Activated CD4-positive, alpha-beta T cell treated with anti-CD3 and anti-CD28 coated beads, Interleukin-2, amount 10 ng/mL, durations not matched to agents 24 days and 14 days (primary cell): ENCODE measurements at regions not wholly inside any gene's neighbourhood (a gene's known extent, or its start where the extent isn't known, plus 50 kb on each side); places are given as distances from the start of the nearest gene placed in this dataset.

Source experiments
- DNase-seq: peaks from one replicate; pipeline ENCODE4 v3.0.0; 2022
- H3K27ac Mint-ChIP-seq: one replicate; pipeline ENCODE4 v1.8.0; 2022; ENCODE audit warnings: mild to moderate bottlenecking, mixed read lengths
- H3K27me3 Mint-ChIP-seq: one replicate; pipeline ENCODE4 v1.8.0; 2022; ENCODE audit warnings: mixed read lengths
- H3K36me3 Mint-ChIP-seq: one replicate; pipeline ENCODE4 v1.8.0; 2022; ENCODE audit warnings: low read depth, mild to moderate bottlenecking, mixed read lengths
- H3K4me1 Mint-ChIP-seq: one replicate; pipeline ENCODE4 v1.8.0; 2021; ENCODE audit warnings: mixed read lengths
- H3K4me3 Mint-ChIP-seq: one replicate; pipeline ENCODE4 v1.8.0; 2022; ENCODE audit warnings: mild to moderate bottlenecking, moderate library complexity, mixed read lengths
- H3K9me3 Mint-ChIP-seq: one replicate; pipeline ENCODE4 v1.8.0; 2021; ENCODE audit warnings: mixed read lengths
- intact Hi-C: fragments of 100-400 bp; cut with micrococcal nuclease; formaldehyde crosslinking; loops from one replicate; pipeline ENCODE4 v1.15.1; 2023

GRCh38 chr10:61330669-61331068, 122.5 kb downstream of the TMEM26 start:
- H3K9me3 Mint-ChIP-seq, result peaks cover 6% of the 10 kb centered on the region

GRCh38 chr10:61329854-61330253, 123.3 kb downstream of the TMEM26 start:
- Mint-ChIP-seq H3K27ac (no peak overlapping the region), H3K9me3 (peaks cover 6% of the 10 kb centered on the region), H3K4me1 (no peaks in the 10 kb centered on the region), H3K4me3 (no peak overlapping the region), H3K27me3 (peaks cover 10% of the 10 kb centered on the region), H3K36me3 (no peaks in the 10 kb centered on the region)
- intact Hi-C loops, result no loop called here
- DNase-seq, result no peak

More at GRCh38 chr10:61330669-61331068, 122.5 kb downstream of the TMEM26 start:
- H3K4me1 Mint-ChIP-seq, result no peaks in the 10 kb centered on the region
- H3K27ac Mint-ChIP-seq, result no peak overlapping the region
- no peak for DNase-seq
- H3K36me3 Mint-ChIP-seq, result no peaks in the 10 kb centered on the region
- peaks cover 5% of the 10 kb centered on the region for H3K27me3 Mint-ChIP-seq
- intact Hi-C loops, result no loop called here
- no peak overlapping the region for H3K4me3 Mint-ChIP-seq

GRCh38 chr10:61325223-61325960, 127.8 kb downstream of the TMEM26 start:
- Mint-ChIP-seq H3K27me3 (peaks cover 10% of the 10 kb centered on the region), H3K36me3 (no peaks in the 10 kb centered on the region), H3K27ac (no peak overlapping the region), H3K4me1 (no peaks in the 10 kb centered on the region), H3K4me3 (no peak overlapping the region), H3K9me3 (peaks cover 2% of the 10 kb centered on the region)
- intact Hi-C loops, result no loop called here
- DNase-seq, result no peak

- Mint-ChIP-seq H3K4me3 (no peak overlapping the region), H3K36me3 (no peaks in the 10 kb centered on the region), H3K27me3 (peaks cover 10% of the 10 kb centered on the region), H3K4me1 (no peaks in the 10 kb centered on the region), H3K27ac (no peak overlapping the region), H3K9me3 (no peaks in the 10 kb centered on the region)
- no peak for DNase-seq
- intact Hi-C loops, result no loop called here
Observed at GRCh38 chr10:61323726-61324125, 129.5 kb downstream of the TMEM26 start.

- Mint-ChIP-seq H3K27me3 (peaks cover 8% of the 10 kb centered on the region), H3K27ac (no peak overlapping the region), H3K9me3 (no peaks in the 10 kb centered on the region), H3K4me3 (no peak overlapping the region), H3K36me3 (no peaks in the 10 kb centered on the region), H3K4me1 (no peaks in the 10 kb centered on the region)
- intact Hi-C loops, result no loop called here
- DNase-seq, result no peak
Observed at GRCh38 chr10:61321041-61321857, 131.9 kb downstream of the TMEM26 start.

GRCh38 chr10:61320257-61320587, 133.0 kb downstream of the TMEM26 start:
- H3K4me3 Mint-ChIP-seq, result no peak overlapping the region
- no peak overlapping the region for H3K27ac Mint-ChIP-seq
- DNase-seq, result no peak
- H3K27me3 Mint-ChIP-seq, result peaks cover 8% of the 10 kb centered on the region
- no peaks in the 10 kb centered on the region for H3K9me3 Mint-ChIP-seq
- intact Hi-C loops, result no loop called here
- no peaks in the 10 kb centered on the region for H3K4me1 Mint-ChIP-seq
- H3K36me3 Mint-ChIP-seq, result no peaks in the 10 kb centered on the region

- intact Hi-C loops, result no loop called here
- DNase-seq, result no peak
- no peaks in the 10 kb centered on the region for H3K9me3 Mint-ChIP-seq
- no peak overlapping the region for H3K4me3 Mint-ChIP-seq
- H3K36me3 Mint-ChIP-seq, result no peaks in the 10 kb centered on the region
- no peak overlapping the region for H3K27ac Mint-ChIP-seq
- H3K4me1 Mint-ChIP-seq, result no peaks in the 10 kb centered on the region
- H3K27me3 Mint-ChIP-seq, result peaks cover 4% of the 10 kb centered on the region
Observed at GRCh38 chr10:61319386-61320256, 133.6 kb downstream of the TMEM26 start.

- H3K9me3 Mint-ChIP-seq, result no peaks in the 10 kb centered on the region
- no peak overlapping the region for H3K4me3 Mint-ChIP-seq
- intact Hi-C loops, result no loop called here
- H3K4me1 Mint-ChIP-seq, result peaks cover 6% of the 10 kb centered on the region
- H3K36me3 Mint-ChIP-seq, result no peaks in the 10 kb centered on the region
- DNase-seq, result no peak
- H3K27me3 Mint-ChIP-seq, result peaks cover 4% of the 10 kb centered on the region
- H3K27ac Mint-ChIP-seq, result no peak overlapping the region
Observed at GRCh38 chr10:61318429-61318828, 134.8 kb downstream of the TMEM26 start.

GRCh38 chr10:61317706-61318105, 135.5 kb downstream of the TMEM26 start:
- H3K4me3 Mint-ChIP-seq, result no peak overlapping the region
- H3K4me1 Mint-ChIP-seq, result peaks cover 8% of the 10 kb centered on the region
- no peaks in the 10 kb centered on the region for H3K36me3 Mint-ChIP-seq
- DNase-seq, result no peak
- no peak overlapping the region for H3K27ac Mint-ChIP-seq
- peaks cover 4% of the 10 kb centered on the region for H3K27me3 Mint-ChIP-seq
- intact Hi-C loops, result no loop called here
- no peaks in the 10 kb centered on the region for H3K9me3 Mint-ChIP-seq

GRCh38 chr10:61316676-61317265, 136.4 kb downstream of the TMEM26 start:
- DNase-seq, result no peak
- H3K9me3 Mint-ChIP-seq, result no peaks in the 10 kb centered on the region
- H3K4me3 Mint-ChIP-seq, result no peak overlapping the region
- H3K27me3 Mint-ChIP-seq, result peaks cover 6% of the 10 kb centered on the region
- no peaks in the 10 kb centered on the region for H3K36me3 Mint-ChIP-seq
- intact Hi-C loops, result no loop called here
- peaks cover 8% of the 10 kb centered on the region for H3K4me1 Mint-ChIP-seq
- H3K27ac Mint-ChIP-seq, result no peak overlapping the region

- no peaks in the 10 kb centered on the region for H3K36me3 Mint-ChIP-seq
- no peaks in the 10 kb centered on the region for H3K9me3 Mint-ChIP-seq
- no peak overlapping the region for H3K4me3 Mint-ChIP-seq
- no peak for DNase-seq
- peaks cover 11% of the 10 kb centered on the region for H3K27me3 Mint-ChIP-seq
- H3K4me1 Mint-ChIP-seq, result peaks cover 8% of the 10 kb centered on the region
- H3K27ac Mint-ChIP-seq, result no peak overlapping the region
- intact Hi-C loops, result no loop called here
Observed at GRCh38 chr10:61314273-61314672, 138.9 kb downstream of the TMEM26 start.

GRCh38 chr10:61313460-61313859, 139.7 kb downstream of the TMEM26 start:
- no peak for DNase-seq
- peaks cover 8% of the 10 kb centered on the region for H3K4me1 Mint-ChIP-seq
- no peak overlapping the region for H3K27ac Mint-ChIP-seq
- peaks cover 13% of the 10 kb centered on the region for H3K27me3 Mint-ChIP-seq
- H3K36me3 Mint-ChIP-seq, result no peaks in the 10 kb centered on the region
- H3K4me3 Mint-ChIP-seq, result no peak overlapping the region
- intact Hi-C loops, result no loop called here
- no peaks in the 10 kb centered on the region for H3K9me3 Mint-ChIP-seq

- Mint-ChIP-seq H3K4me1 (no peaks in the 10 kb centered on the region), H3K27me3 (peaks cover 9% of the 10 kb centered on the region), H3K9me3 (no peaks in the 10 kb centered on the region), H3K27ac (no peak overlapping the region), H3K36me3 (no peaks in the 10 kb centered on the region), H3K4me3 (no peak overlapping the region)
- DNase-seq, result no peak
- intact Hi-C loops, result no loop called here
Observed at GRCh38 chr10:61304746-61305145, 148.4 kb downstream of the TMEM26 start.
